ENCODE measurements at regions not wholly inside any gene's neighbourhood (a gene's known extent, or its start where the extent isn't known, plus 50 kb on each side); places are given as distances from the start of the nearest gene placed in this dataset.

- POLR2A ChIA-PET = no interaction called here
- Histone ChIP-seq H3K27me3 (ENCODE audit: insufficient read depth, low read length) (no peaks in the 10 kb centered on the region), H3K4me1 (ENCODE audit: control insufficient read depth in 1 of 2, insufficient read depth in 2 of 2, low read length in 2 of 2) (no peaks in the 10 kb centered on the region), H3K9me3 (ENCODE audit: control insufficient read depth in 1 of 2, insufficient read depth in 1 of 2, low read depth in 1 of 2, low read length in 2 of 2) (no peaks in the 10 kb centered on the region), H3K4me2 (ENCODE audit: low read length) (no peak overlapping the region), H2AFZ (ENCODE audit: low read depth, low read length, poor library complexity, severe bottlenecking) (no peak overlapping the region), H3K36me3 (ENCODE audit: control insufficient read depth in 1 of 2, insufficient read depth in 2 of 2, low read length in 2 of 2) (no peaks in the 10 kb centered on the region), H3K9ac (ENCODE audit: low read length) (no peak overlapping the region), H3K9me2 (ENCODE audit: insufficient read depth) (no peaks in the 10 kb centered on the region), H4K20me1 (ENCODE audit: insufficient read depth) (no peaks in the 10 kb centered on the region), H3K79me2 (ENCODE audit: insufficient read depth, low read length) (no peaks in the 10 kb centered on the region), H3K27ac (ENCODE audit: low read depth, low read length) (no peak overlapping the region), H3K4me3 (replicated peaks in 1 of 2; ENCODE audit: low read depth in 1 of 2, low read length in 2 of 2) (no peak overlapping the region)
- CTCF ChIA-PET = no interaction called here
- intact Hi-C loops (cut with micrococcal nuclease) = no loop called here
- TF ChIP-seq CBX3 (IDR thresholded peaks at IDR 0.05; ENCODE audit: low read depth) (no peak), EGR1 (IDR thresholded peaks at IDR 0.05; ENCODE audit: low read depth) (no peak), POLR2AphosphoS5 (IDR thresholded peaks at IDR 0.05; ENCODE audit: low read depth, low read length) (no peak), FOSL1 (IDR thresholded peaks at IDR 0.05; ENCODE audit: low read depth) (no peak), TCF7L2 (IDR thresholded peaks at IDR 0.05; ENCODE audit: borderline replicate concordance, extremely low read depth, insufficient read depth, insufficient read length) (no peak), SP1 (IDR thresholded peaks at IDR 0.05; ENCODE audit: low read depth) (no peak), YY1 (IDR thresholded peaks at IDR 0.05; ENCODE audit: extremely low read depth, insufficient replicate concordance, low read depth, low read length) (no peak), EZH2phosphoT487 (IDR thresholded peaks at IDR 0.05; ENCODE audit: borderline replicate concordance) (no peak), EZH2 (IDR thresholded peaks at IDR 0.05) (no peak), SIN3A (IDR thresholded peaks at IDR 0.05; ENCODE audit: low read depth) (no peak), CEBPB (IDR thresholded peaks at IDR 0.05; ENCODE audit: low read depth) (no peak)
- TF ChIP-seq, protein P1, sequence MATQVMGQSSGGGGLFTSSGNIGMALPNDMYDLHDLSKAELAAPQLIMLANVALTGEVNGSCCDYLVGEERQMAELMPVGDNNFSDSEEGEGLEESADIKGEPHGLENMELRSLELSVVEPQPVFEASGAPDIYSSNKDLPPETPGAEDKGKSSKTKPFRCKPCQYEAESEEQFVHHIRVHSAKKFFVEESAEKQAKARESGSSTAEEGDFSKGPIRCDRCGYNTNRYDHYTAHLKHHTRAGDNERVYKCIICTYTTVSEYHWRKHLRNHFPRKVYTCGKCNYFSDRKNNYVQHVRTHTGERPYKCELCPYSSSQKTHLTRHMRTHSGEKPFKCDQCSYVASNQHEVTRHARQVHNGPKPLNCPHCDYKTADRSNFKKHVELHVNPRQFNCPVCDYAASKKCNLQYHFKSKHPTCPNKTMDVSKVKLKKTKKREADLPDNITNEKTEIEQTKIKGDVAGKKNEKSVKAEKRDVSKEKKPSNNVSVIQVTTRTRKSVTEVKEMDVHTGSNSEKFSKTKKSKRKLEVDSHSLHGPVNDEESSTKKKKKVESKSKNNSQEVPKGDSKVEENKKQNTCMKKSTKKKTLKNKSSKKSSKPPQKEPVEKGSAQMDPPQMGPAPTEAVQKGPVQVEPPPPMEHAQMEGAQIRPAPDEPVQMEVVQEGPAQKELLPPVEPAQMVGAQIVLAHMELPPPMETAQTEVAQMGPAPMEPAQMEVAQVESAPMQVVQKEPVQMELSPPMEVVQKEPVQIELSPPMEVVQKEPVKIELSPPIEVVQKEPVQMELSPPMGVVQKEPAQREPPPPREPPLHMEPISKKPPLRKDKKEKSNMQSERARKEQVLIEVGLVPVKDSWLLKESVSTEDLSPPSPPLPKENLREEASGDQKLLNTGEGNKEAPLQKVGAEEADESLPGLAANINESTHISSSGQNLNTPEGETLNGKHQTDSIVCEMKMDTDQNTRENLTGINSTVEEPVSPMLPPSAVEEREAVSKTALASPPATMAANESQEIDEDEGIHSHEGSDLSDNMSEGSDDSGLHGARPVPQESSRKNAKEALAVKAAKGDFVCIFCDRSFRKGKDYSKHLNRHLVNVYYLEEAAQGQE (IDR thresholded peaks at IDR 0.05; ENCODE audit: low read depth) = no peak
- TF ChIP-seq, protein P2, sequence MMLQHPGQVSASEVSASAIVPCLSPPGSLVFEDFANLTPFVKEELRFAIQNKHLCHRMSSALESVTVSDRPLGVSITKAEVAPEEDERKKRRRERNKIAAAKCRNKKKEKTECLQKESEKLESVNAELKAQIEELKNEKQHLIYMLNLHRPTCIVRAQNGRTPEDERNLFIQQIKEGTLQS (IDR thresholded peaks at IDR 0.05) = no peak
- RAD21 ChIA-PET (ENCODE audit: low non-redundant PET in 1 of 2, low total read pairs in 2 of 2, uncharacterized antibody in 2 of 2, unreplicated experiment in 2 of 2) = no interaction called here
- DNase-seq (ENCODE audit: low read depth, low spot score) (no peak), ATAC-seq (no peak)
- no TSS peak for BruUV-seq (replicated peaks)
These were observed 233.1 kb downstream of the PPP1R2C start for GRCh38 chrX:42544883-42545282.
